ENCODE measurements at regions not wholly inside any gene's neighbourhood (a gene's known extent, or its start where the extent isn't known, plus 50 kb on each side); places are given as distances from the start of the nearest gene placed in this dataset.

GRCh38 chr6:141851063-141851462 lies 281.7 kb upstream of the GJE1 start:
- Histone ChIP-seq H3K4me2 (ENCODE audit: low read length) (no peak overlapping the region), H3K79me2 (replicated peaks; ENCODE audit: insufficient read depth, low read length) (no peaks in the 10 kb centered on the region), H3F3A (ENCODE audit: insufficient read depth, low read length, poor library complexity, severe bottlenecking) (peaks cover 2% of the 10 kb centered on the region), H3K4me3 (ENCODE audit: low read length) (no peak overlapping the region), H3K36me3 (ENCODE audit: insufficient read depth, low read length) (no peaks in the 10 kb centered on the region), H3K27me3 (ENCODE audit: insufficient read depth, low read depth, low read length) (no peaks in the 10 kb centered on the region), H4K20me1 (ENCODE audit: insufficient read depth) (no peaks in the 10 kb centered on the region), H3K9me2 (ENCODE audit: insufficient read depth, low read length) (no peaks in the 10 kb centered on the region), H2AFZ (ENCODE audit: low read depth, low read length) (no peak overlapping the region), H3K9me3 (ENCODE audit: low read length) (no peaks in the 10 kb centered on the region), H3K27ac (ENCODE audit: low read length) (no peak overlapping the region), H3K9ac (ENCODE audit: low read length) (no peak overlapping the region)
- TF ChIP-seq REST (IDR thresholded peaks at IDR 0.05; ENCODE audit: borderline replicate concordance) = no peak

- H3K4me2 ChIP-seq (ENCODE audit: low read length) = no peak overlapping the region
- H3K9me3 ChIP-seq (ENCODE audit: low read length) = no peaks in the 10 kb centered on the region
- TF ChIP-seq RAD21 (conservative IDR thresholded peaks at IDR 0.05) (no peak), EZH2 (IDR thresholded peaks at IDR 0.05; ENCODE audit: borderline replicate concordance, insufficient read depth, low read length, poor library complexity, severe bottlenecking) (no peak), EP300 (conservative IDR thresholded peaks at IDR 0.05; ENCODE audit: poor library complexity, severe bottlenecking) (no peak), MXI1 (conservative IDR thresholded peaks at IDR 0.05; ENCODE audit: poor library complexity, severe bottlenecking) (no peak), CTCF (IDR thresholded peaks at IDR 0.05; ENCODE audit: poor library complexity, severe bottlenecking) (no peak), REST (IDR thresholded peaks at IDR 0.05; ENCODE audit: borderline replicate concordance) (no peak), TAF1 (IDR thresholded peaks at IDR 0.05; ENCODE audit: low read depth) (no peak), POLR2AphosphoS5 (IDR thresholded peaks at IDR 0.05) (no peak)
- no peaks in the 10 kb centered on the region for H4K20me1 ChIP-seq (ENCODE audit: insufficient read depth)
- no peaks in the 10 kb centered on the region for H3K36me3 ChIP-seq (ENCODE audit: insufficient read depth, low read length)
- no peak overlapping the region for H2AFZ ChIP-seq (ENCODE audit: low read depth, low read length)
- H3K9me2 ChIP-seq (ENCODE audit: insufficient read depth, low read length) = no peaks in the 10 kb centered on the region
- H3K27ac ChIP-seq (ENCODE audit: low read length) = no peak overlapping the region
- no peaks in the 10 kb centered on the region for H3K27me3 ChIP-seq (ENCODE audit: insufficient read depth, low read depth, low read length)
- H3F3A ChIP-seq (ENCODE audit: insufficient read depth, low read length, poor library complexity, severe bottlenecking) = peaks cover 4% of the 10 kb centered on the region
- H3K79me2 ChIP-seq (replicated peaks; ENCODE audit: insufficient read depth, low read length) = no peaks in the 10 kb centered on the region
- no peak overlapping the region for H3K9ac ChIP-seq (ENCODE audit: low read length)
- H3K4me3 ChIP-seq (ENCODE audit: low read length) = no peak overlapping the region
Observed at GRCh38 chr6:141848029-141848890, 284.5 kb upstream of the GJE1 start.

Measured in neural cell (in vitro differentiated cells).